HG02571 (cell line): ENCODE measurements at regions not wholly inside any gene's neighbourhood (a gene's known extent, or its start where the extent isn't known, plus 50 kb on each side); places are given as distances from the start of the nearest gene placed in this dataset.

Experiments used
- ATAC-seq: cut with Tn5 transposase; IDR thresholded peaks from one replicate; pipeline ENCODE4 v1.9.1; 2021; ENCODE audit warnings: mild to moderate bottlenecking, moderate library complexity; ENCODE audit not compliant: unreplicated experiment

DNA sequence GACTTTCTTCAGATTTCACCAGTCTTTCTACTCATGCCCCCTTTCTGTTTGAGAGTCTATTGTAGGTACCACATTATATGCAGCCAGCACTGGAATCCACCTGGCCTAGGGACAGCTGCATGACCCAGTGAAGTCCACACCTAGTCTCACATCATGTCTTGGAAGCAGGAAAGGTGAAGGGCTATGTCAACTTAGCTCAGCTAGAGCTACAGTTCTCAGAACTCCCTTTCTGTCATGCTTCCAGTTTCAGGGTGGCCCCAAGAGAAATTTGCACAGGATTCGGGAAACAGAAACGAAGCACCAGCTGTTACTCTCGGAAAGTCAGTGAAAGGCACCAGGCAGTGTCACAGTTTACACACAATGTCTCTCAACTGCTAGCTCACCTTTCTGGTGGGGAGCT is 51.6 kb upstream of the NLRP1 start:
- no peak for ATAC-seq

DNA sequence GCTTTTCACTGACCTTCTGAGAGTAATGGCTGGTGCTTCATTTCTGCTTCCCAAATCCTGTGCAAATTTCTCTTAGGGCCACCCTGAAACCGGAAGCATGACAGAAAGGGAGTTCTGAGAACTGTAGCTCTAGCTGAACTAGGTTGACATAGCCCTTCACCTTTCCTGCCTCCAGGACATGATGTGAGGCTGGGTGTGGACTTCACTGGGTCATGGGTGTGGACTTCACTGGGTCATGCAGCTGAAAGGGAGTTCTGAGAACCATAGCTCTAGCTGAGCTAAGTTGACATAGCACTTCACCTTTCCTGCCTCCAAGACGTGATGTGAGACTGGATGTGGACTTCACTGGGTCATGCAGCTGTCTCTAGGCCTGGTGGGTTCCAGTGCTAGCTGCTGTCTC is 54.3 kb upstream of the NLRP1 start:
- ATAC-seq: no peak

DNA sequence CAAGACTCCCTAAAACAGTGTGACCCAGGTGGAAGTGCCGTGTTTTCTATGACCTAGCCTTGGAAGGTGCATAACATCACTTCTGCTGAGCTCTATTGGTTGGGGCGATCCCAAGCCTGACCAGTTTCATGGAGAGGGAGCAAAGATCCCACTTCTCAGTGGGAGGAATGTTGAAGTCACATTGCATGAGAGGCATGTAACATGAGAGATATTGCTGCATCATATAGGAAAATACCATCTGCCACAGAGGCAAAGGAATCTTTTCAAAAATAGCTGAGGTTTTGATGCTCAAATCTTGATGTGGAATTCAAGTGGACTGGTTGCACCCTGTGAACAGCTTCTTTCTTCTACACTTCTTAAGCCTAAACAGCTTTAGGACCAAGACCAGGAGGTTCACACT is 56.4 kb upstream of the NLRP1 start:
- ATAC-seq: no peak

DNA sequence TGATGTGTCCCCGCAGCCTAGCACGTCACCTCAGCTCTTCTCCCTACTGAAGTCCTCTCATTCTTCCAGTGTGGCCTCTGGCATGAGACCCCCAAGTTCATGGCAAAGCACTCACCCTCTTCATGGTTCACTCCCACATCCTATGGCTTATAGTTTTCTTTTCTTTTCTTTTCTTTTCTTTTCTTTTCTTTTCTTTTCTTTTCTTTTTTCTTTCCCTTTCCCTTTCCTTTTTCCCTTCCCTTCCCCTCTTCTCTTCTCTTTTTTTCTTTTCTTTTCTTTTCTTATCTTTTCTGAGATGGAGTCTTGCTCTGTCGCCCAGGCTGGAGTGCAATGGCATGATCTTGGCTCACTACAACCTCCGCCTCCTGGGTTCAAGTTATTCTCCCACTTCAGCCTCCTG is 58.4 kb upstream of the NLRP1 start:
- ATAC-seq: no peak

DNA sequence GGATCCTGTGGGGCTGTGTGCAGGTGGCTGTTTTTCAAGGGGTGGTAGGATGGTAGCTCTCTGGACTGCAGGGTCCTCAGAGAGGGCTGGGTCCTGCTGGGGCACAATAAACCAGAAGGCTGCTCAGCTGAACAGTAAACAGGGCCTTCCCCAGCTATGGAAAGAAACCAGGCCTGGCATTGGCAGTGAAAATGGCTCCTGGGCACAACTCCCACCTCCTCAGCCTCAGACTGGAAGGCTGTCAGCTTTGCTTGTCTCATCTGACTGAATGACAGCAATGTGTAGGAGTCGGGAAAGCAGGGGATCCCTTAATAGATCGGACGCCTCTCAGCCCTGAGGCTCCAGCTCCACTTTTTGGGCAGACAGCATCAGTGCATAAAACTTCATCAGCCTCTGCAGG is 59.8 kb upstream of the NLRP1 start:
- no peak for ATAC-seq

DNA sequence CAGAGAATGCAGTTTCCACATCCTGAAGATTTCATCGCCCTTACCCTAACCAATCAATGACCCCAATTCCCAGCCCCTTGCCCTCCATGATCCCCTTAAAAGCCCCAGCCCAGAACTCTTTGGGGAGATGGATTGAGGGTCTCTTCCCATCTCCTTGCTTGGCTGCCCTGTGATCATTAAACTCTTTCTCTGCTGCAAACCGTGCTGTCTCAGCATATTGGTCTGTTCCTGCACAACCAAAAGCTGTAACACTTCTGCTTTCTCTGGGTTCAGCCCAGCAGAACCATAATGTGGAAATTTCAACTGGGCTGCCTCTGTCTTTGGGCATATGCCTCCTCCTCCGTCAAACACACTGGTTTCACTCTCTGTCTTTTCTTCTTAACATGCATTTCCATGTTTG is 67.0 kb upstream of the NLRP1 start:
- no peak for ATAC-seq

DNA sequence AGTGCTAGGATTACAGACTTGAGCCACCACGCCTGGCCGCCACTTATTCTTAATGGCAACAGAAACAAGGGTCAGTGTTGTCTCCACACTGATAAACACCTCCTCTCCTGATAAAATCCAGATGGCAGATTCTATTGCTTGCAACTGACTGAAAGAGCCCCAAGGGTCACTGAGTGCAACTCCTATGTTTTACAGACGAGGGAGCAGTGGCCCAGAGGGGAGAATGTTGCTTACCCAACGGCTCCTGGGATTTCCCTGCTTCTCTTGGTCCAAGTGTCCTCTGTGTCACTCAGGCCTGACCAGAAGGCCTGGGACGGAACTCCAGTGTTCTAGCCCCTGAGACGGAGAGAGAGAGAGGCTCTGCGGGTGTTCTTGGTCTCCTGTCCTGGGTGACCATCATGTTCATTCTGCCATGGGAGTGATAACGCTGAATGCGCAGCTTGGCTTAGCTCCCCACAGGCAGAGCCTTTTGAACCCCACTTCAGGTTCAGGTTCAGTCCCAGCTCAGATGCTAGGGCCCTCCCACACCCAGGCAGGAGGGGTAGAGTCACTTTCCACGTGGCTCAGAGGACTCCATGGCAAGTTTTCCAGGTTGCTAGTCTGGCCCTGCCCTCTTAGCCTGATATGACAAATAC is 77.3 kb upstream of the NLRP1 start:
- no peak for ATAC-seq

DNA sequence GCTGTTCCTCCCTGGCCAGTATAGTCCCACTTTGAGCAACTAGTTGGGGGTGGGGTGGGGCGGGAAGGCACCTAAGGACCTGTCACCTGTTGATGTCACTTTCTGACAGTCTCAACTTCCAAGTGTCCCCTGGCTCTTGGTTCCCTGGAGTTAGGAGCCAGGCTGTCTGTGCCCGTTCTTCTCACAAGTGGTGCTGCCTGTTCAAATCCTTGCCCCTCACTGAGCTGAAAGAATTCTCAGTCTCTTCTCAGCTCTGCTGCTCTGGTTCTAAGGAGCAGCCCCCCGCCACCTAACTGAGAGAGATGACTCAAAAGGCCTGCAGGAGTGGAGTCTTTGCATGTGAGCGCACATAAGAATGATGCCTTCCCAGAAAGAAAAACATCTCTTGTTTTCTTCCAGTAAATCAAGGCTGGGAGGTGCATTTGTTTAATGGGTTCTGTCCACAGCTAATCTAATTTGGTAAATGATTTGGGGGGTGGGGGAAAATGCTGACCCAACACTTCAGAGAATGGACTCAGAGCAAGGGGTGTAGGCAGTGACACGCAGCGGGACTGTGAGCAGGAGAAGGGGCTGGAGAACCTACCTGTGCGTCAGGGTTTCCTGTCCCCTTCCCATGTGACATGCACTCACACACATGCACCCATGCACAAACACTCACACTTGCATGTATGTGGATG is 78.2 kb upstream of the NLRP1 start:
- no peak for ATAC-seq

DNA sequence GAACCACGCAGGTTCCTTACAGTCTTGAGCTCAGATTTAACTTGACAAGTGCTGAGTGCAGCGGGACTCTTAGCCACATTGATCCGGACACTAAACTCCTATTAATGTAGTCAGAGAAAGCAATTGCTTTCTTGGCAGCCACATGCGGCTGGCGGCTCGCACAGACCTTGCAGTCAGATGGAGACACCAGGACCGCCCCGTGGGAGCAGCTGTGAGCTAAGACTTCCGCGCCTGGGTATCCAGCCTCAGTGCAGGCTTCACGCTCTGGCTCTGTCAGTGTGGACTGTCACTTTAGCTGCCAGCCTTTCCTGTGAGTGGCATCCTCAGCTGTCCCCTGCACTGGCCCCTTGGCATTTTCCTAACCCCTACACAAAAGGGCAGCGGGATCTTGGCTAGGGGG is 80.9 kb upstream of the NLRP1 start:
- ATAC-seq: no peak

DNA sequence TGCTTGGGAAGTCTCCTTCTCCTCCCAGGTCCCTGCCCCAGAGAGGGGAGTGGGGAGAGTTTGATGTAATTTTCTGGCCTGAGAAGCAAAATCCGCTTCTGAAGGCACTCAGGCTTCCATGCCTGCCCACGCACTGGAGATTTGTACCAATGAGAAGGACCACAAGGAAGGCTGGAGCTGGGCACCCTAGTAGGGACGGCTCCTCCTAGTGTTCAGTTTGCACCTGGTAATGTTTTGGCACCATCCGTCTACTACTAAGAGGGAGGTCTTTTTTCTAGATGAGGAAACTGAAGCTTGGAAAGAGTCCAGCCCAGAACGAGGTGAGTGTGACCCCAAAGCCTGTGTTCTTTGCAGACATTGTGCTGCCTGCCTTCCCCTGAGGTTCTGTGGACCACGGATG is 83.6 kb upstream of the NLRP1 start:
- no peak for ATAC-seq

DNA sequence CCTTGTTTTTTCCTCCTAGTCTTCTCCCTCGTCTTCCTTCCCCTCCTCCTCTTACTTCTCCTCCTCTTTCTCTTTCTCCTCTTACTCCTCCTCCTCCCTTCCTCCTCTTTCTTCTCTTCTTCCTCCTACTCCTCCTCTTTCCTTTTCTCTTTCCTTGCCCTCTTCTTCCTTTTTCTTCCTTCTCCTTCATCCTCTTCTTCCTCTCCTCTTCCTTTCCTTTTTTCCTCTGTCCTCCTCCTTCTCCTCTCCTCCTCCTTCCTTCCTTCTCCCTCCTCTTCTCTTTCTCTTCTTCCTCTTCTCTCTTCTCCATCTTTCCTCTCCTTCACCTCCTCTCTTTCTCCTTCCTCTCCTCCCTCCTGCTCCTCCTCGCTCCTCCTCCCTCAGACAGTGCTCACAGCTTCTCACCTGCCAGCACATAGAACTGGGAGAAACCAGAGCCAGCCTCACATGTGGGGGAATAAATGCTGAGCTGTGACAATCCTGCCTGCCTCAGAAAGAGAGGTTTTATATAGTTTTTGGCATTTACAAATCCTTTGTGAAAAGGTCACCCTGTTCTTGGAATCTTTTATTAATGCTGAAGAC is 84.3 kb upstream of the NLRP1 start:
- ATAC-seq: no peak

DNA sequence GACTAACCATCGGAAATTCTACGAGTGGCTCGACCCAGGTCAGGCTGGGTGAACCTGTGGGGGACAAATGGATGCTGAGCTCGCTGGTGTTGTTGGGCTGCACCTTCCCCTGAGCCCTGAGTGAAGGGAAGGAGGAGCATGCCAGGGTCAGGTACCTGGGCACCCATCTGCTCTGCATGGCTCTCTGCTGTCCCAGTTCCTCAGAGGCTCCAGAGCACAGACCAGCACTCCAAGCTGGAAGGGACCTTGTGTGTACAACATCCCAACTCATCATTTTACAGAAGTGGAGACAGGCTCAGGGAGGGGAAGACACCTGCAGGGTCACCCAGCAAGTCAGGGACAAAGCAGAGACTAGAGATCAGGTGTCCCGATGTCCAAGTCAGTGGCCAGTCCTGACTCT is 84.9 kb upstream of the NLRP1 start:
- no peak for ATAC-seq

DNA sequence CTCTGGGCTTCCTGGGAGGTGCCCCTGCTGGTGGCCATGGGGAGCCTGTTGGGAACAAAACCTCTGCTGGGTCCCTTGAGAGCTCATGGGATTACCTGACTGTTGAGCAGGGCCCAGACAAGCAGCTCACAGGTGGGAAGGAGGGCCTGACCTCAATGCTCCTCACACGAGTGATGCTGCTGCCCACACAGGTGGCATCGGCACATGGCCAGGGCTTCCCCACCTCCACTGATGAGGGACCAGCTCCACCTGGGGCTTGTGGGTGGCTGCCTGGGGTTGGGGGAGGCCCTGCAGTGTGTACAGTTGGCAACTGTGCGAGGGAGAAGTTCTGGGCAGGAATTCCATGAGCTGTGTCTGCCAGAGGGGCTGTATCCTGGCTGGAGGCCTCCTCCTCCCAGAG is 87.8 kb upstream of the NLRP1 start:
- no peak for ATAC-seq

DNA sequence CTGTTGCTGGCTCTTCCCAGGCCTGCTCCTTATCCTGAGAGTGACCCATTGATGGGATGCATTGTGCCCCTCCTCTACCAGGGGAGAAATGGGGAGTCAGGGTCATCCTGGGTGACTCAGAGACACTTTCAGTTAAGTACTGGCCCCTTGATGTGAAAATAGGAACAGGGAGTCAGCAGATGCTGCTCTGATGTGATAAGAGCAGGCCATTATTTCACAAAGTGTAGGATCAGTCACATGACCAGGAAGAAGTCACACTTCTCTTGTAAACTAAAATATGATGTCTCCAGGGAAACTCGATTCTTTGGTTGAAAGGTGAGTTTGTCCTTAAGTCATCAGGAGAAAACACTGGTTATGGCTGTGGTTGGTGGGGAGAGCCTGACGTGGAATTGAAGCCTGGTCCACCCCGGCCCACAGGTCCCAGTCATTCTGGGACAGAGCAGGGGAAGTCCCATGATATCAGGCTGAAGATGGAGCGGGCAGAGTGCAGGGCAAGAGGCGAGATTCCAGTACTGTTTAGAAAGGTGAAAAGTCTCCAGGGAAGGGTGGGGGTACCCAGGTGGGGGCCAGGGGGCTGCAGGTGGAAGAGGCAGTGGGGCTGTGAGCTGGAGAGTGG is 88.6 kb upstream of the NLRP1 start:
- ATAC-seq: no peak

DNA sequence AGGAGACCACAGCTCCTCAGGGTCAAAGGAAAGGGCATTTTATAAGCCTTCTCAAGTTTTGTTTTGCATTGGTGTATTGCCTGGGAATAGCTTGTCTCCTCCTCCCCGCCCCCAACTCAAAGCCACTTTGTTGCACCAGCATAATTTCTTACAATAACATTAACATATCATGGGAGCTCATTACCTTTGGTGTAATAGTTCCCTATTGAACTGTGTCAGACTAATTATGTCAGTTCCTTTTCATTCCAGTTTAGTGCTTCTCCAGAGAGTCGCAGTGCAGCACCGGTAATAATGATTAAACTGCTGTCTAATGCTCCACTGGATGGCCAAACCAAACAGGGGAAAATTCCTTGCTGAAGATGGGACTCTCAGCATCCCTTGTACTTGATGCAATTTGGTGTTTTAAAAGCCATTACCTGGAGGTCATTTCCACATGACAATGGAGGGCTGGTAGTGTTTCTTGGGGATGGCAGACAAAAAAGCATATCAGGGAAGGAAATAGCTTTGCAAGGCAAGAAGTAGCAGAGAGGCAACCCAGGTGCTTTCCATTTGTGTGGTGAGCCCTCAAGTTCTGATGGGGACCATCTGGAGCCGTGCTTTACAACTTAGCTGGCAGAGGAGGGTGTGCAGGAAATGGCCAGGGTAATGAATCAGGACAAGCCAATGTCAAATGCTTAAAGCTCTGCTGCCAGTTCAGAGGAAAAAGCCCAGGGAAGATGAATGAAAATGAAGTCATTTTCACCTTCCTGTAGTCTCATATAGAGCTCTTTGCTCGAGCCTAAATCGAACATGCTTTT is 91.5 kb upstream of the NLRP1 start:
- ATAC-seq: no peak

DNA sequence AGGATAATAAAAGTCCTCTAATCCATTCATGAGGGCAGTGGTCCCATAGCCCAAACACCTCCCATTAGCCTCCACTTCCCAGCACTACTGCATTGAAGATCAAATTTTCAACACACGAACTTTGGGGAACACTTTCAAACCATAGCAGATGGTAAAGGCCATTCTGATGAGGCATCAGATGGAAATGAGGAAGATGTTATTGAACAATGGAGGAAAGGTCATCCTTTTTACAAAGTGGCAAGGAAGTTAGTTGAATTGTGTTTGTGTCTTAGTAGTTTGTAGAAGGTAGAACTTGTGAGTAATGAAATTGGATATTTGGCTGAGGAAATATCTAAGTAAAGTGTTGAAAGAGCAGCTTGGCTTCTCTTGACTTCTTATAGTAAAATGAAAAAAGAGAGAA is 93.3 kb upstream of the NLRP1 start:
- no peak for ATAC-seq

DNA sequence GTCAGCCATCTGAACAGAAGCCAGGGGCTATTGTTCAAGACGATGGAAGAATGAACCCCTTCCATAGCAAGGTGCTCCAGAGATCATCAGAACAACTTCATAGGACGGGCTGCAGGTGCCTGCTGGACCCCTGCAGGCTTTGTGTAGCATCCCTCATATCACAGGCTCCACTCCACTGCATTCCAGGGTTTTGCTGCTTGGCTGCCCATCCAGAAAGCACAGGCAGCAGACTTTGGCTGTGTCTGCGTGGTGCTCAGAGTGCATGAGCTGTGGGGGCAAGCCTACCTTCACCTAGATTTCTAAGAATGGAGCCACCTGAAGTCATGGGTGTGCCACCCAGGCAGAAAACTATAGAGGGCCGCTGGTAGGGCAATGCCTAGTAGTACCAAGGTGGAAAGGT is 93.9 kb upstream of the NLRP1 start:
- ATAC-seq: no peak

DNA sequence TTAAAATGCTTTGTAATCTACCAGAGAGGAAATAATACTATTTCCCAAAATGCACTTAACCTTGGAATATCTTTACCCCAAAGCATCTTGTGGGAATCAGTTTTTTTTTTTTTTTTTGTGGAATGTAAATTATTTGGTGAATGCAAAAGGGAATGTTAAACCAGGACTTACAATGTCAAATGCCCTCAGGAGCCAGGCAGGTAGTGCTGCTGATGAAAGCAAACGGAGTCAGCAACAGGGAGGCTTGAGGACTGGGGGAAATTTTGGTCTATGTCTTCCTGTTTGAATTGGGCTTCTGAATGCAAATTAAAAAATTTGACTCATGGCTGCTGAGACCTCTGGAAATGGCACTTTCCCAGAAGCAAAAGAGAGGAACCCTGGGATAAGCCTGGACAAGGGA is 96.5 kb upstream of the NLRP1 start:
- ATAC-seq: no peak

DNA sequence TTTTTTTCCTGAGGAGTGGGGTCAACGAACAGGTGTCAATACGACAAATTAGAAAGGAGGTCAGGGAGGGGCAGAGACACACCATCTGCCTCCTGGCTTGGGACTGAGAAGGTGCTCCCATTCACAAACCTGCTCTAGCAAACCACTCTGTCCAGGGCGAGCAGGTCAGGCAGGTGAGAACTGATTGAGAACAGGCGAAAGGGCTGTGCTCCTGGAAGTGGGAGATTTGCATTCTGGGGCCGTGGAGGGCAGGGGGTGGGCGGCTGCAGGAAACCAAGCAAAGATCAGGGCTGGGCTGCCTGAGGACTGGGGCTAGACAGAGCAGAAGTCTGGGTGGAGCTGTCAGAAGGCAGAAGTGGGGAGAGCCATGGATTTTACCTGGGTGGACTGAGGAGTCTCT is 98.9 kb upstream of the NLRP1 start:
- ATAC-seq: no peak

DNA sequence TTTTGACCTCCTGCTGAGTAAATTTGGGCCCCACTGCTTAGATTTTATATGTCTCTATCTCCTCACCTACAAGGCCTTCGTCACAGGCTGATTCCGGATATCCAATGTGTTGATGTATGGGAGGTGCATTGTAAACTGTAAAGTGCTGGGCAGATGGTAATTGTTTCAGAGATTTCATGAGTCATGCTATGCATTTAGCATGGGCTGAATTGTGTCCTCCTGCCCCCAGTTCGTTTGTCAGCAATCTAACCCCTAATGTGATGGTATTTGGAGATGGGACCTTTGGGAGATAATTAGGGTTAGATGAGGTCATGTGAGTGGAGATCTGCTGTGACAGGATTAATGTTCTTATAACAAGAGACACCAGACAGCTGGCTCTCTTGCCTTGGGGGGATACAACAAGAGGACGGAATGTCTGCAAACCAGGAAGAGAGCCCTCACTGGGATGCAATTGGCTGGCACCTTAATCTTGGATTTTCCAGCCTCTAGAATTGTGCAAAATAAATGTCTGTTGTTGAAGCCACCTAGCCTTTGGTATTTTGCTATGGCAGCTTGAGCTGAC is 101.8 kb upstream of the NLRP1 start:
- no peak for ATAC-seq

DNA sequence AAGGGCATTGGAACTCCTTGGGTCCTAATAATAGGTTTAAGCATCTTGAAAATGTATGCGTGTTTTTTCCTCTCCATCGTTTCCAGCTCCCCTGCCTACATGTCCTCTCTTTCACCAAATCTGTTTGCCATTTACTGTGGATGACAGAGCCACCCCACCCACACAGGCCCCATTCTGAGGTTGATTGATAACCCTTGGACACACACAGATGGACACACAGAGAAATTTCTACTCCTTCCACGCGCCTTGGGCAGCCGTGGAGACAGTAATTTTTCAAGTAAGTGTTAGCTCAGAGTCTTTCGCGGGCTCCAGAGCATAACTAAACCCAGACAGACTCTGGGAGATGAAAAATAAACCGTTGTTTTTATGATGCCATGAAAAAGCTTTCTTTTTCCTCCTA is 103.3 kb upstream of the NLRP1 start:
- ATAC-seq: no peak
